VCaP (cell line): ENCODE measurements at regions not wholly inside any gene's neighbourhood (a gene's known extent, or its start where the extent isn't known, plus 50 kb on each side); places are given as distances from the start of the nearest gene placed in this dataset.
A peak's percentile ranks its signal among the peaks of the same experiment; 100 is the strongest.

ENCODE experiments used
- H3K27ac ChIP-seq: fragments of 450-650 bp; 2 replicates; pipeline ENCODE4 v1.5.1; 2017
- TF ChIP-seq, protein P1 (sequence below): fragments of 450-650 bp; conservative IDR thresholded peaks from 2 replicates; pipeline ENCODE4 v1.5.1; 2017; ENCODE audit warnings: mild to moderate bottlenecking, moderate library complexity

- TF ChIP-seq, protein P1, sequence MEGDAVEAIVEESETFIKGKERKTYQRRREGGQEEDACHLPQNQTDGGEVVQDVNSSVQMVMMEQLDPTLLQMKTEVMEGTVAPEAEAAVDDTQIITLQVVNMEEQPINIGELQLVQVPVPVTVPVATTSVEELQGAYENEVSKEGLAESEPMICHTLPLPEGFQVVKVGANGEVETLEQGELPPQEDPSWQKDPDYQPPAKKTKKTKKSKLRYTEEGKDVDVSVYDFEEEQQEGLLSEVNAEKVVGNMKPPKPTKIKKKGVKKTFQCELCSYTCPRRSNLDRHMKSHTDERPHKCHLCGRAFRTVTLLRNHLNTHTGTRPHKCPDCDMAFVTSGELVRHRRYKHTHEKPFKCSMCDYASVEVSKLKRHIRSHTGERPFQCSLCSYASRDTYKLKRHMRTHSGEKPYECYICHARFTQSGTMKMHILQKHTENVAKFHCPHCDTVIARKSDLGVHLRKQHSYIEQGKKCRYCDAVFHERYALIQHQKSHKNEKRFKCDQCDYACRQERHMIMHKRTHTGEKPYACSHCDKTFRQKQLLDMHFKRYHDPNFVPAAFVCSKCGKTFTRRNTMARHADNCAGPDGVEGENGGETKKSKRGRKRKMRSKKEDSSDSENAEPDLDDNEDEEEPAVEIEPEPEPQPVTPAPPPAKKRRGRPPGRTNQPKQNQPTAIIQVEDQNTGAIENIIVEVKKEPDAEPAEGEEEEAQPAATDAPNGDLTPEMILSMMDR: no peak
- no peak overlapping the region for H3K27ac ChIP-seq
Observed at GRCh38 chr3:40961104-40961857, 238.0 kb upstream of the CTNNB1 start.

DNA sequence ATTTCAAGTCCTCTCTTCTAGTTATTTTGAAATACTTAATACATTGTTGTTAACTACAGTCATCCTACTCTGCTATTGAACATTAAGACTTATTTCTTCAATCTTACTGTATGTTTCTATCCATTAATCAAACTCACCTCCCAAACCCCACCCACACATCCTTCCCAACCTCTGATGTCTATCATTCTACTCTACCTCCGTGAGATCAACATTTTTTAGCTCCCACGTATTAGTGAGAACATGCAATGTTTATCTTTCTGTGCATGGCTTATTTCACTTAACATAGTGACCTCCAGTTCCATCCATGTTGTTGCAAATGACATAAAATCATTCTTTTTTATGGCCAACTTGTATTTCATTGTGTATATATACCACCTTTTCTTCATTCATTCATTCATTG is 236.6 kb upstream of the CTNNB1 start:
- TF ChIP-seq, protein P1: no peak
- H3K27ac ChIP-seq: no peak overlapping the region

GRCh38 chr3:40968666-40969065 is 230.6 kb upstream of the CTNNB1 start:
- no peak overlapping the region for H3K27ac ChIP-seq
- TF ChIP-seq, protein P1: no peak

DNA sequence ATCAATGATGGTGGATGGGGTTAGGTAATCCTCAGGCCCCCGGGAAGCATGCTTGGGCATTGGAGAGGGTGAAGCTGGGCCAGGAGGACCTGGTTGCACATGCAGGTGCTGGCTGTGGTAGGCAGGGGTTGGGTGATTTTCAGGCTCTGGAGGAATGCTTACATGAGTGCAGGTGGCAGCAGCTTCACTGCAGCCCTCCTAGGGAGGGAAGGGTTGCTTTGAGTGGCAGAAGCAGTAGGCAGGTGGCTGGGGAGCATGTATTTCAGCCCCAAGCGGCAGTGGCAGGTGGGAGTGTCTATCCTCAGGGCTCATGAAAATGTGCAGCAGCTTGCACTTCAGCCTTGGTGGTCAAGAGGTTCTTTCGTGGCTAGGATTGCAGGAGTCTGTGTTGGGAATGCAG is 230.0 kb upstream of the CTNNB1 start:
- no peak overlapping the region for H3K27ac ChIP-seq
- TF ChIP-seq, protein P1: no peak

DNA sequence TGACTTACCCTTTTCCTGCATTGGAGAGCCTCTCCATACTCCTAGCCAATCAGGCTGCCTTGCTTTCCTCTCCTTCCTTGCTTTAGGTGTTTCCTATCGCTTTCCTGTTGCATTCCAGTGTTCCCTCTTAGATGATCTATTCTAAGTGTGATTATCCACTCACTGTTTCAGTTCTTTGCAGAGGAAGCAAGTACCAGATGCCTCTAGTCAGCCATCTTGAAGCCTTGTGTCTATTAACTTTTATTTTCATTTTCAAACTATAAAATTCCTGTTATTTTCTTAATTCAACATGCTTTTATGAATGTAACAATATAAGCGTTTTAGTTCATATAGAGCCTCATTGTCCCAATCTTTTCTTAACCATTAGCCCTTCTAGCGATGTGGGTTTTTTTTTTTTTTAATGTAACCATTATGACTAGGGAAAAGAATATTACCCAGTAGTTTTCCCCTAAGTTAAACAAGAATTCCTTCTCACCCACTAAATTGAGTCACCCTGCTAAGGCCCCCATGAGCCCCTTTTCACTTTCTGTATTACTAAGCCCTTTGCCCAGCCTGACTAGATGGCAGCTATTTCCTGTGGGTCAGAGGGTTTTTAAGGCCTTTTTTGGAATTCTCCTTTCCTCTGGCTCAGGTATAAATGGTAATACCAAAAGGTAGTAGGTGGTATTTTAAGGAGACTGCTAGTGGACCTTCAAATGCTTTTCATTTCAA is 229.4 kb upstream of the CTNNB1 start:
- no peak overlapping the region for H3K27ac ChIP-seq
- TF ChIP-seq, protein P1: no peak

GRCh38 chr3:40971191-40972168 is 227.8 kb upstream of the CTNNB1 start:
- TF ChIP-seq, protein P1: peak; percentile 21; the same call in 1 of the 2 replicates
- H3K27ac ChIP-seq: no peak overlapping the region

DNA sequence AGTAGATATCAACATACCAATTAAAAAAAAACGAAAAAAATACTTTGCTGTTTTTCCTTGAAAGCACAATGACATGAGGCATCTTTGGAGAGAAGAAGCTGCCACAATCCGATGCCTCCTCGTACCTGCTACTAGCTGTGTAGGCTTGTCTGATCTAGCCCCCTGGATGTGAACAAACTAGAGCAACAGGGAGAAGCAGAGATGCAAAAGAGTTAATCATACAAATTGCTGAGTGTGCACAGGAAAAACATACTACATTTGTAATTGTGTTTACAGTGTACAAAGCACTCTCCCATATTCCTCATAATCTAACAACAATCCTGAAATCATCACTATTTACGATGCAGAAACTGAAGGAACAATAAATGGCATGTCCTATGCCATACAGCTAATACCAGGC is 227.0 kb upstream of the CTNNB1 start:
- TF ChIP-seq, protein P1: no peak
- H3K27ac ChIP-seq: no peak overlapping the region
